Activated T-cell treated with anti-CD3 and anti-CD28 coated beads, Interleukin-2, amount 50 U/mL, for 72 hours (primary cell): ENCODE measurements at regions not wholly inside any gene's neighbourhood (a gene's known extent, or its start where the extent isn't known, plus 50 kb on each side); places are given as distances from the start of the nearest gene placed in this dataset.

Experiments
- ATAC-seq, 2 donors: fragments of 150-1000 bp; cut with Tn5 transposase; replicated peaks in 1 of 2; 2 replicates each; pipeline ENCODE4 v1.10.0; 2021; ENCODE audit warnings: moderate library complexity in 2 of 2, mild to moderate bottlenecking in 1 of 2
- DNase-seq, 2 donors: peaks; one replicate each; pipeline ENCODE4 v3.0.0; 2021 to 2022; ENCODE audit warnings: mixed read lengths in 1 of 2
- H3K27ac Mint-ChIP-seq: one replicate; pipeline ENCODE4 v1.8.0; 2022; ENCODE audit warnings: mild to moderate bottlenecking, moderate library complexity, mixed read lengths
- H3K27me3 Mint-ChIP-seq: one replicate; pipeline ENCODE4 v1.8.0; 2022; ENCODE audit warnings: low read depth, mixed read lengths
- H3K36me3 Mint-ChIP-seq, 2 donors: one replicate each; pipeline ENCODE4 v1.8.0; 2022; ENCODE audit warnings: mixed read lengths in 2 of 2, mild to moderate bottlenecking in 1 of 2; ENCODE audit not compliant: insufficient read depth in 2 of 2
- H3K4me1 Mint-ChIP-seq: one replicate; pipeline ENCODE4 v1.8.0; 2022; ENCODE audit warnings: low read depth, mixed read lengths
- H3K4me3 Mint-ChIP-seq, 2 donors: one replicate each; pipeline ENCODE4 v1.8.0; 2022; ENCODE audit warnings: mild to moderate bottlenecking in 2 of 2, mixed read lengths in 2 of 2, moderate library complexity in 2 of 2
- H3K9me3 Mint-ChIP-seq, 2 donors: one replicate each; pipeline ENCODE4 v1.8.0; 2022; ENCODE audit warnings: mixed read lengths in 2 of 2

DNA sequence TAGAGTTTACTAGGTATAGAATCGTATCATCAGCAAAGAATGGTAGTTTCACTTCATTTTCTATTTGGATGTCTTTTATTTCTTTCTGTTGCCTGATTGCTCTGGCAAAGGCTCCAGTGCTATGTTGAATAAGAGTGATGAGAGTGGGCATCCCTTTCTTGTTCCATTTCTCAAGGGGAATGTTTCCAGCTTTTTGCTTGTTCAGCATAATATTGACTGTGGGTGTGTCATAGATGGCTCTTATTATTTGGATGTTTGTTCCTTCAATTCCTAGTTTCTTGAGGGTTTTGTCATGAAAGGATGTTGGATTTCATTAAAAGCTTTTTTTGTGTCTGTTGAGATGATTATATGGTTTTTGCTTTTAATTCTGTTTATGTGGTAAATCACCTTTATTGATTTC lies 1114.5 kb downstream of the RAPGEF2 start:
- DNase-seq (no peak), ATAC-seq (no peak)
- H3K27ac Mint-ChIP-seq = no peak overlapping the region
- peaks cover 1 to 2% of the 10 kb centered on the region in 2 donors for H3K36me3 Mint-ChIP-seq
- no peaks in the 10 kb centered on the region for H3K4me1 Mint-ChIP-seq
- H3K4me3 Mint-ChIP-seq = no peak overlapping the region
- no peaks in the 10 kb centered on the region for H3K27me3 Mint-ChIP-seq
- H3K9me3 Mint-ChIP-seq = peaks cover 16 to 19% of the 10 kb centered on the region in 2 donors

DNA sequence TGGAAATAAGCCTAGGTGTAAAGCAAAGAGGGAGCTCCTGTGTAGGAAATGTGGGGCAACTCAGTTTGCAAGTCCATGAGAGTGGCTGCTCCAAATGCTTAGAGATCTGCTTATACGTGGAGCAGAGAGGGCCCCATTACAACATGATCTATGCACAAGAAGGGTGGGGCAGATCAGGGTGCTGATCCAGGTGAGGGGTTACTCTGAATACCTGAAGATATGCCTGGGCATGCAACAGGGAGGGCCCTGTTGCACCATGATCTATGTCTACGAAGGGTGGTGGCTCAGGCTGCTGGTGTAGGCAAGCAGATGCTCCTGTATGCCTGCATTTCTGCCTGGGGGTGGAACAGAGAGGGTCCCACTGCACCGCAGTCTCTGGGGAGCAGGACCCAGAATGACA lies 1121.2 kb downstream of the RAPGEF2 start:
- DNase-seq (no peak), ATAC-seq (no peak)
- no peak overlapping the region for H3K4me3 Mint-ChIP-seq
- peaks cover 0 to 2% of the 10 kb centered on the region in 2 donors for H3K36me3 Mint-ChIP-seq
- H3K9me3 Mint-ChIP-seq = peaks cover 8 to 17% of the 10 kb centered on the region in 2 donors
- H3K4me1 Mint-ChIP-seq = no peaks in the 10 kb centered on the region
- H3K27me3 Mint-ChIP-seq = no peaks in the 10 kb centered on the region
- no peak overlapping the region for H3K27ac Mint-ChIP-seq

DNA sequence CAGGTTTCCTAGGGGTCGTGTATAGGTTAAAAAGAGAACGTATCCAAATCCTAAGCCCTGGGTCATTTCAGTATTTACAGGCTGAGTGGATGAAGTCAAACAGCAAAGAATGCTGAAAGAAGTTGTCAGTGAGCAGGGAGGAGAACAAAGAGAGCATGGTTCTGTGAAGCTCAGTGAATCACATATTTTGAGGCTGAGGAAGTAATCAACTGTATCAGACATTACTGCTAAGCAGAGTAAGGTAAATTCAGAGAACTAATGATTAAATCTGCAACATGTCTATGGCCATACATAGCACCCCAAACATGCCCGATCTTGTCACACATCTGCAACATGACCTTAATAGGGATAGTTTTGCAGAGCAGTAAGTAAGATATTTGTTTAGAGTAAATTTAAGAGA lies 1130.3 kb downstream of the RAPGEF2 start:
- H3K4me3 Mint-ChIP-seq = no peak overlapping the region
- H3K9me3 Mint-ChIP-seq = peaks cover 0 to 11% of the 10 kb centered on the region in 2 donors
- no peak for ATAC-seq
- H3K27ac Mint-ChIP-seq = no peak overlapping the region
- H3K36me3 Mint-ChIP-seq = no peaks in the 10 kb centered on the region
- H3K27me3 Mint-ChIP-seq = no peaks in the 10 kb centered on the region
- no peaks in the 10 kb centered on the region for H3K4me1 Mint-ChIP-seq
- no peak for DNase-seq

DNA sequence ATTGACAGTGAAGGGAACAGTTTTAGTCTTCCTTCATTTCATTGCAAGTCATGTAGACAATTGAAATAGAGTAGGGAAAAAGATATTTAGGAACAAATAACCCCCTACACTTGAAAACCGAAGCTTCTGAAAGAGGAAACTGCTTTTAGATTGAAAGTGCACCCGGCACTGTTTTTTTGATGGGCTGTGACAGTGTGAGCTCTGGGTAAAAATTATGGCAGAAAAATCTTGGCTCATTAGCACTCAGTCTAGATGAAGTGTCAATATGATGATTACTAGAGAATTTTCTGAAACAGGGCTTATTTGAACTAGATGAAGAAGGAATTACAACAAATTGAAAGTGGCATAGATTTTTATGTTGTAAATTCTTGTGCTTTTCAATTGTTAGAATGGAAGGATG lies 1132.4 kb downstream of the RAPGEF2 start:
- Mint-ChIP-seq H3K36me3 (no peaks in the 10 kb centered on the region), H3K27ac (no peak overlapping the region), H3K4me3 (no peak overlapping the region), H3K9me3 (peaks cover 1 to 10% of the 10 kb centered on the region in 2 donors), H3K4me1 (no peaks in the 10 kb centered on the region), H3K27me3 (no peaks in the 10 kb centered on the region)
- no peak for DNase-seq
- ATAC-seq = no peak

DNA sequence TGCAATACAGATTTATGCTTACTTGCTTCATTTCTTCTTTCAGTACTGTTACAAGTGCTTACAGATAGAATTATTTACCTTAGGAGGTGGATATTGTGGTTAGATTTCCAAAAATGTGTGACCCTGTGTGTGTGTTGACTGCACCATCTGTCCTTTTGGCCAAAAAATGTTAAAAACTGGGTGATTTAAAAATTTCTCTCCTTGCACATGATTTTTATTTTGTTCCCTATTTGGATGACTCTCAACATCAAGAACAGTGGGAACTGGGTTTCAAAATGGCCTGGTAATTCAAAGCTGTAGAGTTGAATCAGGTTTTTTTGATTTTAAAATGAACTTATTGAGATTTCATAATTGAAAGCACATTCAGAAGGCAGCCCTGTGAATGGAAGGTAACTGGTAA lies 1132.9 kb downstream of the RAPGEF2 start:
- no peak for DNase-seq
- ATAC-seq = no peak
- H3K9me3 Mint-ChIP-seq = peaks cover 2 to 8% of the 10 kb centered on the region in 2 donors
- H3K27ac Mint-ChIP-seq = no peak overlapping the region
- H3K4me1 Mint-ChIP-seq = no peaks in the 10 kb centered on the region
- H3K4me3 Mint-ChIP-seq = no peak overlapping the region
- H3K27me3 Mint-ChIP-seq = no peaks in the 10 kb centered on the region
- no peaks in the 10 kb centered on the region for H3K36me3 Mint-ChIP-seq

DNA sequence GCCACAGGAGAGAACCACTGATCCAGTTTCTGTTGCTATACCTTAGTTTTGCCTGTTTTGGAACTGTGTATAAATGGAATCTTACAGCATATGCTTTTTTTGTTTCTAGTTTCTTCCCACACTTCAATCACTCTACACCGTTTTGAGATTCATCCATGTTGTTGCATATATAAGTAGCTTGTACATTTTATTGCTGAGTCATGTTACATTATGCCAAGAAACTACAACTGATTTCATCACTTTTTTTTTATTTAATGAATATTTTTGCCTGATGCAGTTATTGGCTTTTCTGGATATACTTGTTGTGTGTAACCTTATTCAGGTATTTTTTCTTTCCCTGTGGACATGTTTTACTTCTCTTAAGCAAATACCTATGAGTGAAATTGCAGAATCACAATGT lies 1135.9 kb downstream of the RAPGEF2 start:
- H3K4me3 Mint-ChIP-seq = no peak overlapping the region
- DNase-seq (no peak), ATAC-seq (no peak)
- no peak overlapping the region for H3K27ac Mint-ChIP-seq
- no peaks in the 10 kb centered on the region for H3K27me3 Mint-ChIP-seq
- no peaks in the 10 kb centered on the region for H3K36me3 Mint-ChIP-seq
- peaks cover 1 to 6% of the 10 kb centered on the region in 2 donors for H3K9me3 Mint-ChIP-seq
- H3K4me1 Mint-ChIP-seq = no peaks in the 10 kb centered on the region

DNA sequence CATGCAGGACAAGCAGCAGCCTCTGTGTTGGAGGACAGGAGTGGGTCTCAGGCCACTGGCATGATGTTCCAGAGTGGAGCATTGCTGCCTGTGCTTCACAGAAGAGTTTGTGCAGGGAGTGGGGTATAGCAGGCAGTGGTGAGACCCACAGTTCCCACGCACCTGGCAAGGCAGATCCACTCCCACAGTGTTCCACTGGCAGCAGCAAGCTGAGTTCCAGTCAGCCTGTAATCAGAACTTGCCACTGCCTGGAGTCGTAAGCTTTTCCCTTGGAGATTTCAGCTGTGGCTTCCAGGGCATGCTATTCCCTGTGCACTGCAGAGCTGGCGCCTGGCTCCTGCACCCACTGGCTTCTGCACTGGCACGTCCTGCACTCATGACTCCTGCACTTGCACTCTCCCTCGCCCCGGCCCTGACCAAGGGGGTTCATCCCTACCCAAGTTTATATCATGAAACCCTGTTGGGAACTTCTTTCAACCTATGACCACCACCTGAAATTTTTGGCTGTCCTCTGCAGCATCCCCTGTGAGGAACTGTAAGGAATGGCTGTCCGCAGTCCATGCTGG lies 1144.3 kb downstream of the RAPGEF2 start:
- no peak for DNase-seq
- Mint-ChIP-seq H3K4me3 (no peak overlapping the region), H3K36me3 (no peaks in the 10 kb centered on the region), H3K4me1 (no peaks in the 10 kb centered on the region), H3K9me3 (peaks cover 2 to 8% of the 10 kb centered on the region in 2 donors), H3K27ac (no peak overlapping the region), H3K27me3 (no peaks in the 10 kb centered on the region)
- no peak for ATAC-seq

DNA sequence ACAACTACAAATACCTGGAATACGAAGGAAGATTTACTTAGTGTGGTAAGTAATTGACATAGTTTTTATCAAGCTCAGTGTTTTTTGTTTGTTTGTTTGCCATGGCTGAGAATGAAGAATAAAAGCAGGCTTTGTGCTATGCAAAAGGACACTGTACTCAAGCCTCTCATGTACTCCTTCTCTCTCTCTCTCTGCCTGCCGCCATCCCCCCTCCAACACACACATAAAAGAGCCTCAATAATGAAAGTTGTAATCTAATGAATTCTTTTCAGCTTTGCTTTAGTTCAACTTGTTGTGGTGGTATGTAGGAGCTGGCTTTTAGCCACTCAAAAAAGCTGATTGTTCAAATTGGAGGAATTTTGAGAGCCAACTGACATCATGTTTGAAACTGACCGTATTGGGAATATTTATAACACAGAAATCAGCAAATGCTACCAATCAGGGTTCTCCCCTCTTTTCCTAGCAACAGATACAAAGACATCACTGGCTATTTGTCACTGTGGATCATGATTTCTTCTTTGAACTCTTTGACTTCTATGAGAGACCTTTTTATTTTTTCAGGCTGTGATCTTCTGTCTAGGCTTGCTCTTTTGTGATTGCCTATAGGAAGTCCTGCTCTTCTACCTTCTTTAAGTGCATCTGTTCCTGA lies 1148.8 kb downstream of the RAPGEF2 start:
- peaks cover 10% of the 10 kb centered on the region in 2 donors for H3K9me3 Mint-ChIP-seq
- H3K36me3 Mint-ChIP-seq = no peaks in the 10 kb centered on the region
- no peaks in the 10 kb centered on the region for H3K27me3 Mint-ChIP-seq
- H3K27ac Mint-ChIP-seq = no peak overlapping the region
- ATAC-seq (no peak), DNase-seq (no peak)
- H3K4me1 Mint-ChIP-seq = no peaks in the 10 kb centered on the region
- H3K4me3 Mint-ChIP-seq = no peak overlapping the region

DNA sequence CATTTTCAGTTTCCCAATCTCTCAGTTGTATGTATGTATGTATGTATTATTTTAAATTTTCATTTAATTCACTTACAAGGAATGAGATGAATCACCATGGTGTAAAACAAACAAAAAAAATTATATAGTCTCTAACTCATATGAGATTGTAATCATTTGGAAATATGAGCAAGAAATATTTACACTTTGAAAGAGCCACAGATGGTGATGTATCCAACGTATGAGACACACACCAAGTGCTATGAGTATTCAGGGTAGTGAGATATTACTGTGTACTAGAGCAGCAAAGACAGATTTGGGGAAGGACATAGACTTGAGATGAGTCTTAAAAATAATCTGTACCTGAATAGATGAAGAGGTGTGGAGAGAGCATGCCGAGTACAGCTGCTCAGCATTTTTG lies 1154.4 kb downstream of the RAPGEF2 start:
- H3K9me3 Mint-ChIP-seq = peaks cover 12 to 14% of the 10 kb centered on the region in 2 donors
- no peak overlapping the region for H3K4me3 Mint-ChIP-seq
- H3K27me3 Mint-ChIP-seq = no peaks in the 10 kb centered on the region
- no peaks in the 10 kb centered on the region for H3K4me1 Mint-ChIP-seq
- DNase-seq = no peak
- no peak for ATAC-seq
- no peaks in the 10 kb centered on the region for H3K36me3 Mint-ChIP-seq
- H3K27ac Mint-ChIP-seq = no peak overlapping the region

DNA sequence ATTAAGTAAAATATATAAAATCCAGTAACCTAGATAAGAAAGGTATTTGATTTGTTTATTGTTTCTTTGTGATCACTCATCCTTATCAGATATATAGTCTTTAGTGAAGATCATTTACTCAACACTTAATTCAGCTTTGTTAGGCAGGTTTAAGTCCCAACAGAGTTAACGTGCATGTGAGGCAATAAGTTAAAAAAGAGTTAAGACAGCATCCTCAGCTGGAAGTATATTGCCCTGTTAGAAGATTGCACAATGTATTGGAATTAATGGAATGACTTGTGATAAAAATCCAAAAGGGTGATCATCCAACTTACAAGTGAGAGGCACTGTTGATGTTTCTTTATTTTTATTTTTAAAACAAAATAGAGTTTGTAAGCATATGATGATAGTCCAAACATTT lies 1162.1 kb downstream of the RAPGEF2 start:
- H3K27ac Mint-ChIP-seq = no peak overlapping the region
- H3K27me3 Mint-ChIP-seq = no peaks in the 10 kb centered on the region
- H3K9me3 Mint-ChIP-seq = peaks cover 3 to 5% of the 10 kb centered on the region in 2 donors
- H3K4me1 Mint-ChIP-seq = no peaks in the 10 kb centered on the region
- H3K4me3 Mint-ChIP-seq = no peak overlapping the region
- DNase-seq = no peak
- no peaks in the 10 kb centered on the region for H3K36me3 Mint-ChIP-seq
- ATAC-seq = no peak

DNA sequence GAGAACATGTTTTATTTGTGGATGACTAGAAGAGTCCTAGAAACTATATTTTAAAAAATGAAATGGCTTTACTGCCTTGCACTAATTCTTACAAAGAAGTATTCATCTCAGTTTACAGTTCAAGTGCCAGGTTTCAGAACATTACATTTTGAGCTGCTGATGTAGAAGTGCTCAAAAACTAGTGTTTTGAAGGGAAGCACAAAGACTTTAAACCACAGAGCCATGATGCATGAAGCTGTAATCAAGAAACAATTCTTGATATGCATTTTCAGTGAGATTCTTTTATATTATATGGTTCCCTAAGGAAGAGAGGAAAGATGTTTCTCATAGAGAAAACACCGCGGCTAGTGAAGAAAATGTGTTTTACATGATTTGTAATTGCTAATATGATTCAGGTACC lies 1163.0 kb downstream of the RAPGEF2 start:
- Mint-ChIP-seq H3K27me3 (no peaks in the 10 kb centered on the region), H3K36me3 (no peaks in the 10 kb centered on the region), H3K27ac (no peak overlapping the region), H3K4me1 (no peaks in the 10 kb centered on the region), H3K4me3 (no peak overlapping the region), H3K9me3 (peaks cover 0 to 3% of the 10 kb centered on the region in 2 donors)
- ATAC-seq (no peak), DNase-seq (no peak)

DNA sequence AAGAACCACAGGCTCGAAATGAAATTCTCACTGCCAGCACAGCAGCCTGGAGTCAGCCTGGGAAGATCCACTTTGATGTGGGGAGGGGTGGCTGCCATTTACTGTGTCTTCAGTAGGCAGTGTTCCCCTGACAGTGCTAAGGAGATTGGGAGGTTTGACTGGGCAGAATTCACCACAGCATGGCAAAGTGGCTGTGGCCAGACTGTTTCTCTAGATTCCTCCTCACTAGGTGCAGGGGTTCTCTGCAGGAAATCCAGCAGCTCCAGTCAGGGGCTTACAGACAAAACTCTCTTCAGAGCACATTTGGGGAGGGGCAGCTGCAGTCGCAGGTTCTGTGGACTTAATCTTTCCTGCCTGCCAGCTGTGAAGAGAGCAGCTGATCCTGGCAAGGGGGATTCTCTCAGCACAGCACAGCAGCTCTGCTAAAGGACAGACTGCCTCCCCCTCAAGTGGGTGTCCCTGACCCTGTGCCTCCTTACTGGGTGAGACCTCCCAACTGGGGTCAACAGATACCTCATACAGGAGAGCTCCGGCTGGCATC lies 1174.0 kb downstream of the RAPGEF2 start:
- H3K36me3 Mint-ChIP-seq = peaks cover 2 to 5% of the 10 kb centered on the region in 2 donors
- no peaks in the 10 kb centered on the region for H3K4me1 Mint-ChIP-seq
- no peak overlapping the region for H3K4me3 Mint-ChIP-seq
- no peaks in the 10 kb centered on the region for H3K27me3 Mint-ChIP-seq
- ATAC-seq = no peak
- H3K27ac Mint-ChIP-seq = no peak overlapping the region
- no peak for DNase-seq
- H3K9me3 Mint-ChIP-seq = peaks cover 18 to 28% of the 10 kb centered on the region in 2 donors

DNA sequence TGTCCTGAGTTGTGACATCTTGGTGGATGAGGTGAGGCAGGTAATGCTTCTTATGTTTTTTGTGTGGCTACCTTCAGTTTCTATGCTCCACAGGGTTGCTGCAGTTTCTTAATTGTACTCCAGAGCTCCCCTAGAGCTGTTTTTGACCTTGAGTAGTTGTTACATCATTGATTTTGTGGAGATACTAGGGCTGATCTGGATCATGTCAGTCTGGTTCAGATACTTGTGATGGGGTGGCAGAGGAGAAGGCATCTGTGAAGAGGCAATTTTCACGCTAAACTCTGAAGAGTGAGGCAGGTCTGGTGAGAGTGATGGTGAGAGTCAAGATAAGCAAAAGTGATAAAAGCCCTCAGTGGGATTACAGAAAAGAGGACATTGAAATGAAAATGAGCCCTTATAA lies 1180.2 kb downstream of the RAPGEF2 start:
- H3K9me3 Mint-ChIP-seq = peaks cover 18 to 22% of the 10 kb centered on the region in 2 donors
- no peaks in the 10 kb centered on the region for H3K4me1 Mint-ChIP-seq
- no peak overlapping the region for H3K4me3 Mint-ChIP-seq
- no peak overlapping the region for H3K27ac Mint-ChIP-seq
- no peak for DNase-seq
- ATAC-seq = no peak
- no peaks in the 10 kb centered on the region for H3K27me3 Mint-ChIP-seq
- H3K36me3 Mint-ChIP-seq = peaks cover 2 to 6% of the 10 kb centered on the region in 2 donors

DNA sequence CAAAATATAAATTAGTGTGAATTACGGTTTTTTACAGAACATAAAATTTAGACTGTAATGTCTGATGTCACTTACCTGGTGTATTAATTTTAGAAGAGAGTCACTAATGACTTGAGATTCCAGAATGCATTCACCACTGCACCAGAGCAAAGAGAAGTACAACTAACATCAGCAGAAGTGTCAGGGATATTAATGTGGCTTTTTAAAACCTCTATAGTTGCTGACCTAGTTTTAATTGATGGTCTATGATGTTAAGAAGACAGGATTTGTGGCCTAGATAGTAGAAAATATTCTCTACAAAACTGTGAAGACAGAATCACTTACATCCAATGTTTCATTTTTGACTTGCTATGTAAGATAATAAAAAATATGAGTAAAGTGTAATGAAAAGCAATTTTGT lies 1181.6 kb downstream of the RAPGEF2 start:
- DNase-seq (no peak), ATAC-seq (no peak)

More for the DNA sequence above, 1181.6 kb downstream of the RAPGEF2 start:
- Mint-ChIP-seq H3K27ac (no peak overlapping the region), H3K9me3 (peaks cover 20% of the 10 kb centered on the region in 2 donors), H3K36me3 (peaks cover 2 to 8% of the 10 kb centered on the region in 2 donors), H3K4me3 (no peak overlapping the region), H3K27me3 (no peaks in the 10 kb centered on the region), H3K4me1 (no peaks in the 10 kb centered on the region)
